SK-N-SH treated with all-trans-retinoic acid at 6 μM for 48 hours (cell line): ENCODE measurements at regions not wholly inside any gene's neighbourhood (a gene's known extent, or its start where the extent isn't known, plus 50 kb on each side); places are given as distances from the start of the nearest gene placed in this dataset.

ENCODE experiments used
- CSRNP3 ChIP-seq: fragments of 250-450 bp; sonication (Bioruptor Pico); IDR thresholded peaks from 2 replicates; pipeline ENCODE4 v1.5.1; 2021; ENCODE audit warnings: mild to moderate bottlenecking, moderate library complexity
- OSR1 ChIP-seq: fragments of 250-450 bp; sonication (Bioruptor Pico); IDR thresholded peaks from 2 replicates; pipeline ENCODE4 v1.8.0; 2022; ENCODE audit warnings: moderate library complexity, mild to moderate bottlenecking, inconsistent platforms
- PATZ1 ChIP-seq: fragments of 250-450 bp; sonication (Bioruptor Pico); IDR thresholded peaks from 2 replicates; pipeline ENCODE4 v1.8.0; 2020; ENCODE audit warnings: mild to moderate bottlenecking, moderate library complexity, borderline replicate concordance
- PPARA ChIP-seq: fragments of 250-450 bp; sonication (Bioruptor Pico); IDR thresholded peaks from 2 replicates; pipeline ENCODE4 v1.5.0; 2020; ENCODE audit warnings: mild to moderate bottlenecking, borderline replicate concordance
- RARB ChIP-seq: fragments of 250-450 bp; sonication (Bioruptor Pico); IDR thresholded peaks from 2 replicates; pipeline ENCODE4 v1.8.0; 2021; ENCODE audit warnings: mild to moderate bottlenecking, moderate library complexity
- TSHZ2 ChIP-seq: fragments of 250-450 bp; sonication (Bioruptor Pico); IDR thresholded peaks from 2 replicates; pipeline ENCODE4 v1.5.0; 2020; ENCODE audit warnings: mild to moderate bottlenecking, moderate library complexity
- ZNF70 ChIP-seq: fragments of 450-650 bp; formaldehyde crosslinking; IDR thresholded peaks from 2 replicates; pipeline ENCODE4 v1.5.0; 2020; ENCODE audit warnings: mild to moderate bottlenecking, moderate library complexity

- TF ChIP-seq PATZ1 (CRISPR knock-in tag) (no peak), RARB (no peak), CSRNP3 (CRISPR knock-in tag) (no peak), TSHZ2 (CRISPR knock-in tag) (no peak), ZNF70 (no peak), OSR1 (CRISPR knock-in tag) (no peak), PPARA (CRISPR knock-in tag) (no peak)
These were observed 84.2 kb upstream of the PTPRD start for GRCh38 chr9:10697044-10697443.
